Keratinocyte (primary cell): ENCODE measurements at regions not wholly inside any gene's neighbourhood (a gene's known extent, or its start where the extent isn't known, plus 50 kb on each side); places are given as distances from the start of the nearest gene placed in this dataset.

Source experiments
- DNase-seq: peaks from one replicate; pipeline ENCODE4 v3.0.0-alpha.2; 2011; ENCODE audit warnings: low read depth, missing footprints, low spot score
- FAIRE-seq: peaks from 2 replicates; lab custom pipeline; 2011; peaks lifted over from hg19 to GRCh38; lab: Jason Lieb, UNC
- H2AFZ ChIP-seq: 2 replicates; pipeline ENCODE4 v1.6.0; 2012; ENCODE audit warnings: low read length, control low read depth, inconsistent platforms; ENCODE audit not compliant: control insufficient read depth
- H3K27ac ChIP-seq: 2 replicates; pipeline ENCODE4 v1.5.1; 2011; ENCODE audit warnings: low read length; ENCODE audit not compliant: control insufficient read depth, insufficient read depth
- H3K27me3 ChIP-seq: 3 replicates; pipeline ENCODE4 v1.6.0; 2011; ENCODE audit warnings: low read length; ENCODE audit not compliant: control insufficient read depth, insufficient read depth; ENCODE audit errors: extremely low read depth
- H3K36me3 ChIP-seq, 2 experiments: 2 replicates in 1 of 2; 3 replicates in 1 of 2; pipeline ENCODE4 v1.5.1; 2011; ENCODE audit warnings: low read length in 2 of 2, mild to moderate bottlenecking in 1 of 2; ENCODE audit not compliant: control insufficient read depth in 2 of 2, insufficient read depth in 2 of 2; ENCODE audit errors: extremely low read depth in 1 of 2
- H3K4me1 ChIP-seq: 3 replicates; pipeline ENCODE4 v1.5.1; 2011; ENCODE audit warnings: low read length; ENCODE audit not compliant: control insufficient read depth, insufficient read depth; ENCODE audit errors: extremely low read depth
- H3K4me2 ChIP-seq: 3 replicates; pipeline ENCODE4 v1.6.0; 2011; ENCODE audit warnings: low read depth, low read length; ENCODE audit not compliant: control insufficient read depth, insufficient read depth; ENCODE audit errors: extremely low read depth
- H3K4me3 ChIP-seq, 3 experiments: fragments of 200-600 bp in 1 of 3; sonication (generic) in 1 of 3; 2 replicates in 2 of 3; 3 replicates in 1 of 3; pipeline ENCODE4 v1.5.1; 2011 to 2016; ENCODE audit warnings: low read length in 3 of 3, mild to moderate bottlenecking in 3 of 3, control low read depth in 2 of 3, inconsistent platforms in 1 of 3, low read depth in 1 of 3, mixed read lengths in 1 of 3, mixed run types in 1 of 3, moderate library complexity in 1 of 3; ENCODE audit not compliant: control insufficient read depth in 2 of 3, insufficient read depth in 2 of 3; ENCODE audit errors: extremely low read depth in 1 of 3
- H3K79me2 ChIP-seq: 2 replicates; pipeline ENCODE4 v1.6.0; 2012; ENCODE audit warnings: low read length; ENCODE audit not compliant: control insufficient read depth, insufficient read depth
- H3K9ac ChIP-seq: 3 replicates; pipeline ENCODE4 v1.6.0; 2011; ENCODE audit warnings: low read length; ENCODE audit not compliant: control insufficient read depth, insufficient read depth; ENCODE audit errors: extremely low read depth
- H3K9me1 ChIP-seq: 3 replicates; pipeline ENCODE4 v1.6.0; 2011; ENCODE audit warnings: low read length; ENCODE audit not compliant: control insufficient read depth, insufficient read depth; ENCODE audit errors: extremely low read depth
- H3K9me3 ChIP-seq: 2 replicates; pipeline ENCODE4 v1.5.1; 2012; ENCODE audit warnings: low read depth, low read length; ENCODE audit not compliant: control insufficient read depth
- H4K20me1 ChIP-seq: 3 replicates; pipeline ENCODE4 v1.6.0; 2011; ENCODE audit warnings: low read length; ENCODE audit not compliant: control insufficient read depth, insufficient read depth; ENCODE audit errors: extremely low read depth
- EZH2 ChIP-seq: IDR thresholded peaks from one replicate; pipeline ENCODE4 v1.6.1; 2012; ENCODE audit warnings: inconsistent platforms, mild to moderate bottlenecking, low read length, moderate library complexity
- dilution Hi-C: fragments of 300-500 bp; cut with MboI; formaldehyde crosslinking; loops from one replicate; pipeline ENCODE4 v1.7.0; 2020; ENCODE audit warnings: low sequenced_read_pairs; ENCODE audit not compliant: extremely low pct_ligation_motif_present
- TF ChIP-seq, protein P1 (sequence below), 3 experiments: IDR thresholded peaks in 1 of 3; conservative IDR thresholded peaks in 1 of 3; optimal IDR thresholded peaks in 1 of 3; 2 replicates in 2 of 3; 3 replicates in 1 of 3; pipeline versions ENCODE3 to v1.5.1; 2011; ENCODE audit warnings: low read length in 3 of 3, mild to moderate bottlenecking in 3 of 3, moderate library complexity in 2 of 3, control low read depth in 1 of 3, inconsistent platforms in 1 of 3; ENCODE audit not compliant: insufficient read depth in 2 of 3; ENCODE audit errors: extremely low read depth in 1 of 3

DNA sequence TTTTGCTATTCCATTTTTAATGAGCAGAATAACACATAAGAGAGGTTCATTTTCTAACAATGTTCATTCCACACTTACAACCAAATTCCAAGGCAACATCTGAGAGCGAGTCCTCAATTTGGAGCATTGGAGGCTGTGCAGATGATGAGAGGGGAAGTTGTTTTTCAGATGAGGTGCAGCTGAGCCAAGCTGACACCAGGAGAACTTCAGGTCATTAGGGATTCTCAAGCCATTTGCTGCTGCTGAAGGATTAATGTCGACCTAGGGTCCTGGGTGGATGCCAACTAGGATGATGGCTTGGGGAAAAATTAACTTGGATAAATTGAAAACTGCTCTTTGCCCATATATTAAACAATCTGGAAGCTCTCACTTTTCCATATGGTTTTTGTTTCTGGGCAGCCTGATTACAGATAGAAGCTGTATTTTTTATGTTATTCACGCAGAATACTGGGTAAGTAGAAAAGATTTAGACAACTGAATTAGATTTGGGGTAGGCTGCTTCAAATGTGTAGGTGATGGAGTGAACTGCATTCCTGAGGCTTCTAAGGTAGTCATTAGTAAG, 206.4 kb upstream of the SLC39A10 start:
- H3K9me1 ChIP-seq, result no peaks in the 10 kb centered on the region
- no peak overlapping the region for H3K9ac ChIP-seq
- TF ChIP-seq, protein P1, sequence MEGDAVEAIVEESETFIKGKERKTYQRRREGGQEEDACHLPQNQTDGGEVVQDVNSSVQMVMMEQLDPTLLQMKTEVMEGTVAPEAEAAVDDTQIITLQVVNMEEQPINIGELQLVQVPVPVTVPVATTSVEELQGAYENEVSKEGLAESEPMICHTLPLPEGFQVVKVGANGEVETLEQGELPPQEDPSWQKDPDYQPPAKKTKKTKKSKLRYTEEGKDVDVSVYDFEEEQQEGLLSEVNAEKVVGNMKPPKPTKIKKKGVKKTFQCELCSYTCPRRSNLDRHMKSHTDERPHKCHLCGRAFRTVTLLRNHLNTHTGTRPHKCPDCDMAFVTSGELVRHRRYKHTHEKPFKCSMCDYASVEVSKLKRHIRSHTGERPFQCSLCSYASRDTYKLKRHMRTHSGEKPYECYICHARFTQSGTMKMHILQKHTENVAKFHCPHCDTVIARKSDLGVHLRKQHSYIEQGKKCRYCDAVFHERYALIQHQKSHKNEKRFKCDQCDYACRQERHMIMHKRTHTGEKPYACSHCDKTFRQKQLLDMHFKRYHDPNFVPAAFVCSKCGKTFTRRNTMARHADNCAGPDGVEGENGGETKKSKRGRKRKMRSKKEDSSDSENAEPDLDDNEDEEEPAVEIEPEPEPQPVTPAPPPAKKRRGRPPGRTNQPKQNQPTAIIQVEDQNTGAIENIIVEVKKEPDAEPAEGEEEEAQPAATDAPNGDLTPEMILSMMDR (optimal IDR thresholded peaks at IDR 0.05 in 1 of 3, IDR thresholded peaks at IDR 0.05 in 1 of 3, conservative IDR thresholded peaks at IDR 0.05 in 1 of 3; ENCODE audit: extremely low read depth in 1 of 3, insufficient read depth in 2 of 3, low read length in 3 of 3), result no peak
- no peak overlapping the region for H2AFZ ChIP-seq
- no peaks in the 10 kb centered on the region for H3K4me1 ChIP-seq
- no peaks in the 10 kb centered on the region for H3K36me3 ChIP-seq
- no peak overlapping the region for H3K4me3 ChIP-seq
- H3K4me2 ChIP-seq, result no peak overlapping the region
- no peak overlapping the region for H3K27ac ChIP-seq
- no peaks in the 10 kb centered on the region for H3K9me3 ChIP-seq
- H4K20me1 ChIP-seq, result no peaks in the 10 kb centered on the region
- H3K27me3 ChIP-seq, result no peaks in the 10 kb centered on the region
- no peak for DNase-seq
- dilution Hi-C loops, result no loop called here
- H3K79me2 ChIP-seq, result no peaks in the 10 kb centered on the region
- FAIRE-seq, result no peak

DNA sequence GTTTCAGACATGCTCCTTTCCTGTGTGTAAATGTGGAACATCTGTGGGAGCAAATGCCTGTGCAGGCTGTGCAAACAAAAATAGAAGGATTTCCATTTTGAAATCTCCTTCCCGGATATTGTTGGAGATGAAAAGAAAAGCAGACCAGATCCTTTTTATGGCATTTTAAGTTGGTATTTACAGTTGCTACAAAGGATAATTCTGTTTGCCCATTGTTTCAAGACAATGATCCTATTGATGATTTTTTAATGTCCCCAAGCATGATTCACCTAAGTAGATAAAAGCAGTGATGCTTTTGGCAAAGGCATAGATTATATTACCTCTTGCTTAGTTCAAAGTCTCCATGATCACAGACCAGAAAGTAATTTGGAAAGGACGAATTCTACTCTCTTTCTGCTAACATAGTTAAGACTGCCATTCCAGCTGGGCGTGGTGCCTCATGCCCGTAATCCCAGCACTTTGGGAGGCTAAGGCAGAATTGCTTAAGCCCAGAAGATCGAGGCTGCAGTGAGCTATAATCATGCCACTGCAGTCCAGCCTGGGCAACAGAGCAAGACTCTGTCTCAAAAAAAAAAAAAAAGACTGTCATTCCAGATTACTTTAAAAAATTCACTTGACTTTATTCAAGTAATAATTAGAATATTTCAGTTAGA, 209.6 kb upstream of the SLC39A10 start:
- Histone ChIP-seq H3K4me3 (no peak overlapping the region), H3K79me2 (no peaks in the 10 kb centered on the region), H2AFZ (no peak overlapping the region), H3K9ac (no peak overlapping the region), H3K4me2 (no peak overlapping the region), H3K27ac (no peak overlapping the region), H3K27me3 (no peaks in the 10 kb centered on the region), H3K4me1 (no peaks in the 10 kb centered on the region), H3K9me3 (no peaks in the 10 kb centered on the region), H4K20me1 (no peaks in the 10 kb centered on the region), H3K9me1 (no peaks in the 10 kb centered on the region), H3K36me3 (no peaks in the 10 kb centered on the region)
- FAIRE-seq (no peak), DNase-seq (no peak)
- dilution Hi-C loops, result no loop called here
- TF ChIP-seq, protein P1 (optimal IDR thresholded peaks at IDR 0.05 in 1 of 3, IDR thresholded peaks at IDR 0.05 in 1 of 3, conservative IDR thresholded peaks at IDR 0.05 in 1 of 3; ENCODE audit: extremely low read depth in 1 of 3, insufficient read depth in 2 of 3, low read length in 3 of 3), result no peak
- TF ChIP-seq EZH2, result no peak
